LNCAP (cell line): ENCODE measurements at regions not wholly inside any gene's neighbourhood (a gene's known extent, or its start where the extent isn't known, plus 50 kb on each side); places are given as distances from the start of the nearest gene placed in this dataset.

Experiments used
- CTCF ChIP-seq: fragments of 450-650 bp; IDR thresholded peaks from 2 replicates; pipeline ENCODE4 v1.5.1; 2017; ENCODE audit warnings: mild to moderate bottlenecking

- TF ChIP-seq CTCF, result no peak
Measured at GRCh38 chr1:4597020-4597419, 57.4 kb upstream of the AJAP1 start.

- TF ChIP-seq CTCF, result no peak
Measured at GRCh38 chr1:4598561-4598960, 55.8 kb upstream of the AJAP1 start.

- no peak for TF ChIP-seq CTCF
Measured at GRCh38 chr1:4599521-4599920, 54.9 kb upstream of the AJAP1 start.

GRCh38 chr1:4599951-4600481, 54.4 kb upstream of the AJAP1 start:
- no peak for TF ChIP-seq CTCF

- TF ChIP-seq CTCF, result no peak
Measured at GRCh38 chr1:4600615-4601460, 53.6 kb upstream of the AJAP1 start.

- no peak for TF ChIP-seq CTCF
Measured at GRCh38 chr1:4601941-4602340, 52.5 kb upstream of the AJAP1 start.

- TF ChIP-seq CTCF, result no peak
Measured at GRCh38 chr1:4602462-4603294, 51.7 kb upstream of the AJAP1 start.
